ENCODE measurements at regions not wholly inside any gene's neighbourhood (a gene's known extent, or its start where the extent isn't known, plus 50 kb on each side); places are given as distances from the start of the nearest gene placed in this dataset.

GRCh38 chr2:146634230-146635097, 1210.4 kb upstream of the ACVR2A start (continued):
- TF ChIP-seq, protein P1, sequence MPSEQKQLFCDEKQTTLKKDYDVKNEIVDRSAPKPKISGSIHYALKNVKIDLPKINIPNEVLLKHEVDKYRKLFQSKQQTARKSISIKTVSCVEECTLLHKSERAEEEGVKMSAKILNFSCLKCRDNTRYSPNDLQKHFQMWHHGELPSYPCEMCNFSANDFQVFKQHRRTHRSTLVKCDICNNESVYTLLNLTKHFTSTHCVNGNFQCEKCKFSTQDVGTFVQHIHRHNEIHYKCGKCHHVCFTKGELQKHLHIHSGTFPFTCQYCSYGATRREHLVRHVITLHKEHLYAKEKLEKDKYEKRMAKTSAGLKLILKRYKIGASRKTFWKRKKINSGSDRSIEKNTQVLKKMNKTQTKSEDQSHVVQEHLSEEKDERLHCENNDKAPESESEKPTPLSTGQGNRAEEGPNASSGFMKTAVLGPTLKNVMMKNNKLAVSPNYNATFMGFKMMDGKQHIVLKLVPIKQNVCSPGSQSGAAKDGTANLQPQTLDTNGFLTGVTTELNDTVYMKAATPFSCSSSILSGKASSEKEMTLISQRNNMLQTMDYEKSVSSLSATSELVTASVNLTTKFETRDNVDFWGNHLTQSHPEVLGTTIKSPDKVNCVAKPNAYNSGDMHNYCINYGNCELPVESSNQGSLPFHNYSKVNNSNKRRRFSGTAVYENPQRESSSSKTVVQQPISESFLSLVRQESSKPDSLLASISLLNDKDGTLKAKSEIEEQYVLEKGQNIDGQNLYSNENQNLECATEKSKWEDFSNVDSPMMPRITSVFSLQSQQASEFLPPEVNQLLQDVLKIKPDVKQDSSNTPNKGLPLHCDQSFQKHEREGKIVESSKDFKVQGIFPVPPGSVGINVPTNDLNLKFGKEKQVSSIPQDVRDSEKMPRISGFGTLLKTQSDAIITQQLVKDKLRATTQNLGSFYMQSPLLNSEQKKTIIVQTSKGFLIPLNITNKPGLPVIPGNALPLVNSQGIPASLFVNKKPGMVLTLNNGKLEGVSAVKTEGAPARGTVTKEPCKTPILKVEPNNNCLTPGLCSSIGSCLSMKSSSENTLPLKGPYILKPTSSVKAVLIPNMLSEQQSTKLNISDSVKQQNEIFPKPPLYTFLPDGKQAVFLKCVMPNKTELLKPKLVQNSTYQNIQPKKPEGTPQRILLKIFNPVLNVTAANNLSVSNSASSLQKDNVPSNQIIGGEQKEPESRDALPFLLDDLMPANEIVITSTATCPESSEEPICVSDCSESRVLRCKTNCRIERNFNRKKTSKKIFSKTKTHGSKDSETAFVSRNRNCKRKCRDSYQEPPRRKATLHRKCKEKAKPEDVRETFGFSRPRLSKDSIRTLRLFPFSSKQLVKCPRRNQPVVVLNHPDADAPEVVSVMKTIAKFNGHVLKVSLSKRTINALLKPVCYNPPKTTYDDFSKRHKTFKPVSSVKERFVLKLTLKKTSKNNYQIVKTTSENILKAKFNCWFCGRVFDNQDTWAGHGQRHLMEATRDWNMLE (tag by site-specific recombination; conservative IDR thresholded peaks at IDR 0.05; ENCODE audit: low read depth), result no peak

GRCh38 chr2:146633159-146633558, 1211.7 kb upstream of the ACVR2A start:
- Histone ChIP-seq H3K27ac (ENCODE audit: extremely low read depth, low read depth, low read length) (no peak overlapping the region), H3K4me1 (ENCODE audit: control insufficient read depth, insufficient read depth, low read length) (no peaks in the 10 kb centered on the region), H3K36me3 (ENCODE audit: control insufficient read depth in 2 of 2, insufficient read depth in 1 of 2, low read length in 2 of 2) (no peaks in the 10 kb centered on the region), H3K9me3 (ENCODE audit: control insufficient read depth, insufficient read depth, low read depth, low read length) (no peaks in the 10 kb centered on the region), H3K4me3 (ENCODE audit: low read depth, low read length) (no peak overlapping the region)
- ChIA-PET POLR2A (no interaction called here), CTCF (no interaction called here)
- TF ChIP-seq KLF17 (tag by site-specific recombination; IDR thresholded peaks at IDR 0.05), result no peak
- TF ChIP-seq ZBTB20 (tag by site-specific recombination; IDR thresholded peaks at IDR 0.05), result no peak
- TF ChIP-seq GFI1B (tag by site-specific recombination; IDR thresholded peaks at IDR 0.05), result no peak
- TF ChIP-seq ZNF747 (tag by site-specific recombination; IDR thresholded peaks at IDR 0.05), result no peak
- TF ChIP-seq ZNF692 (tag by site-specific recombination; IDR thresholded peaks at IDR 0.05), result no peak
- TF ChIP-seq ZNF148 (tag by site-specific recombination; IDR thresholded peaks at IDR 0.05; ENCODE audit: borderline replicate concordance), result no peak
- no peak for TF ChIP-seq ZIC2 (tag by site-specific recombination; IDR thresholded peaks at IDR 0.05)
- TF ChIP-seq ZNF544 (tag by site-specific recombination; IDR thresholded peaks at IDR 0.05), result no peak

DNA sequence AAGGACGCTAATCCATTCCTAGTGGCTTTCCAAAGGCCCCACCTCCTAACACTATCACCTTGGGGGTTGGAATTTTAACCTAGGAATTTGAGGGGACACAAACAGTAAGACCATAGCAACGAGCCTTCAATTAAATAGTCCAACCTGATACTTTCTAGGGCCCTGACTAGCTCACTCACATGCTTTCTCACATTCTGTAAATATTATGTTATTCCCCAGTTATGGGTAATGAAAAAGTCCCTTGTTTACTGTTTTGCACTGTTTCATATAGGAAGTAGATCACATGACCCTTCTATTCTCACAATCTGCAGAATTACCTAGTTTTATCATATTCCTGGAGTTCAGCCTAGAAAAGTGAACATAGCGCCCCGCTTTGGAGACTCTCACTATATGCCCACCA, 1212.1 kb upstream of the ACVR2A start:
- H3K4me1 ChIP-seq (ENCODE audit: control insufficient read depth, insufficient read depth, low read length), result no peaks in the 10 kb centered on the region
- POLR2A ChIA-PET, result no interaction called here
- CTCF ChIA-PET, result no interaction called here
- TF ChIP-seq OSR2 (tag by site-specific recombination; IDR thresholded peaks at IDR 0.05) (no peak), ZNF426 (tag by site-specific recombination; IDR thresholded peaks at IDR 0.05) (no peak), AEBP2 (tag by site-specific recombination; IDR thresholded peaks at IDR 0.05; ENCODE audit: borderline replicate concordance) (no peak), ZFP41 (tag by site-specific recombination; IDR thresholded peaks at IDR 0.05; ENCODE audit: borderline replicate concordance) (no peak), MZF1 (tag by site-specific recombination; IDR thresholded peaks at IDR 0.05; ENCODE audit: borderline replicate concordance) (no peak), ZNF701 (tag by site-specific recombination; IDR thresholded peaks at IDR 0.05) (no peak), SP2 (tag by site-specific recombination; IDR thresholded peaks at IDR 0.05) (no peak)
- H3K36me3 ChIP-seq (ENCODE audit: control insufficient read depth in 2 of 2, insufficient read depth in 1 of 2, low read length in 2 of 2), result no peaks in the 10 kb centered on the region
- no peak overlapping the region for H3K4me3 ChIP-seq (ENCODE audit: low read depth, low read length)
- H3K27ac ChIP-seq (ENCODE audit: extremely low read depth, low read depth, low read length), result no peak overlapping the region
- no peaks in the 10 kb centered on the region for H3K9me3 ChIP-seq (ENCODE audit: control insufficient read depth, insufficient read depth, low read depth, low read length)

Measured in HEK293 (cell line).